SK-N-MC (cell line): ENCODE measurements at regions not wholly inside any gene's neighbourhood (a gene's known extent, or its start where the extent isn't known, plus 50 kb on each side); places are given as distances from the start of the nearest gene placed in this dataset.

Experiments used
- EZH2 ChIP-seq: fragments of 200-600 bp; sonication (generic); IDR thresholded peaks from one replicate; pipeline ENCODE4 v1.6.1; 2017; ENCODE audit warnings: antibody characterized with exemption
- POLR2AphosphoS5 ChIP-seq: IDR thresholded peaks from 2 replicates; pipeline ENCODE4 v1.6.1; 2012; ENCODE audit warnings: mild to moderate bottlenecking, low read depth, low read length, borderline replicate concordance

GRCh38 chr2:76075126-76075525, 364.4 kb upstream of the GCFC2 start:
- TF ChIP-seq EZH2 (no peak), POLR2AphosphoS5 (no peak)
